Skeletal muscle satellite cell (primary cell): ENCODE measurements at regions not wholly inside any gene's neighbourhood (a gene's known extent, or its start where the extent isn't known, plus 50 kb on each side); places are given as distances from the start of the nearest gene placed in this dataset.

Experiments
- H3K27me3 ChIP-seq: 2 replicates; pipeline ENCODE4 v1.7.0; 2013; ENCODE audit warnings: low read length; ENCODE audit not compliant: control insufficient read depth, insufficient read depth
- H3K36me3 ChIP-seq: 2 replicates; pipeline ENCODE4 v1.7.0; 2013; ENCODE audit warnings: mild to moderate bottlenecking, control low read depth, low read length; ENCODE audit not compliant: insufficient read depth
- H3K4me1 ChIP-seq: 2 replicates; pipeline ENCODE4 v1.7.0; 2013; ENCODE audit warnings: low read length; ENCODE audit not compliant: control insufficient read depth, insufficient read depth
- H3K4me2 ChIP-seq: 2 replicates; pipeline ENCODE4 v1.7.0; 2013; ENCODE audit warnings: mild to moderate bottlenecking, low read length
- H3K4me3 ChIP-seq: 2 replicates; pipeline ENCODE4 v1.7.0; 2013; ENCODE audit warnings: low read length
- H3K9ac ChIP-seq: 2 replicates; pipeline ENCODE4 v1.7.0; 2013; ENCODE audit warnings: mild to moderate bottlenecking, low read depth, low read length, moderate library complexity
- H3K9me3 ChIP-seq: replicated peaks from 2 replicates; pipeline ENCODE4 v1.7.0; 2013; ENCODE audit warnings: mild to moderate bottlenecking, control low read depth, low read length

DNA sequence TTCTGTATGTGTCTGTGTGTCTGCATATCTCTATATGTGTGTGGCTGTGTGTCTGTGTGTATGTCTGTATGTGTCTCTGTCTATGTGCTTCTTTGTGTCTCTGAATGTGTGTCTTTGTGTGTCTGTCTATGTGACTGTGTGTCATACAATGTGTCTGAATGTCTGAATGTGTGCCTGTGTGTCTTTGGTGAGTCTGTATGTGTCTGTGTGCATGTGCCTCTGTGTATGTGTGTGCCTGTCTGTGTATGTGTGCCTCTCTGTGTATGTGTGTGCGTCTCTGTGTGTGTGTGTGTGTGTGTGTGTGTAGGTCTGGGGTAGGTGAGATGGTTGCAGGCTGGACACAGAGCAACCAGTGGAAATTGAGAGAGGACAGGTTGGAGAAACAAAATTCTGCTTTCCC, 435.3 kb downstream of the ARHGEF28 start:
- Histone ChIP-seq H3K4me2 (no peak overlapping the region), H3K36me3 (no peaks in the 10 kb centered on the region), H3K4me3 (no peak overlapping the region), H3K4me1 (peaks cover 36% of the 10 kb centered on the region), H3K9me3 (no peaks in the 10 kb centered on the region), H3K9ac (no peak overlapping the region), H3K27me3 (no peaks in the 10 kb centered on the region)

DNA sequence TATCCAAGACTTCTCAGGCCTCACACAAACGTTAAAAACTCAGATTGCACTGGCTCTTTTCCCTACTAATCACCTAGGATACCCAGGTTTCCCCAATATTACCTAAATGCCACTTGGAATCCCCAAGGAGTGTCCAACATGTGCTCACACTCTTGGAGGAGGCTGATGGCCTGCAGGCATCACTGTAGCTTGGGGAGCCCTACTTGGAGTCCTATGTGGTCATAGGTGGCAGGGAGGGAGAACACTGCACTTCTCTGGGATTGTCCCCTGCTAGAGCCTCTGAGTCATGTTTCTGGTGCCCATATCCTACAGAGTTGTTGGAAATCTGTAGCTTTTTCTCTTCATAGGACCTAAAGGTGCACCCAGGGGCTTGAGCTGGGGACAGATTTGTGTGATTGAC, 433.7 kb downstream of the ARHGEF28 start:
- H3K4me1 ChIP-seq: peaks cover 31% of the 10 kb centered on the region
- no peaks in the 10 kb centered on the region for H3K36me3 ChIP-seq
- H3K4me2 ChIP-seq: no peak overlapping the region
- H3K4me3 ChIP-seq: no peak overlapping the region
- H3K27me3 ChIP-seq: no peaks in the 10 kb centered on the region
- no peaks in the 10 kb centered on the region for H3K9me3 ChIP-seq
- no peak overlapping the region for H3K9ac ChIP-seq

DNA sequence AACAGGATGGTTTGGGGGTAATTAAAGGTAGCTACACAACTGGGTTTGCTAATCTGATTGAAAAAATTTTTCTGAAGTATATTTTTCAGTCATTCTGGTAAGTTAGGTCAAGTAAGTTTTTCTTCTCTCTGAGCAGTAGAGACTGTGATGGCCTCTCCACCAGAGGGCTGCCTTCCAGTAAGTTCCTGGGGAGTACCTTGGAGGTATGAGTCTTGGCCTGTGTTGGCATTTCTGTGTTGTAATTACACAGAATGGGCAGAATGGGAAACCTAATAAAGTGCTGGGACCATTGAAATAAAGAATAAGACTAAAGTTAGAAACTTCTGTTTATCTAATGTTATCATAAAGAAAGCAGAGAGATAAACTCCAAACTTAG, 430.8 kb downstream of the ARHGEF28 start:
- H3K9me3 ChIP-seq: no peaks in the 10 kb centered on the region
- H3K4me1 ChIP-seq: peaks cover 3% of the 10 kb centered on the region
- no peak overlapping the region for H3K4me3 ChIP-seq
- H3K36me3 ChIP-seq: no peaks in the 10 kb centered on the region
- no peak overlapping the region for H3K9ac ChIP-seq
- no peak overlapping the region for H3K4me2 ChIP-seq
- no peaks in the 10 kb centered on the region for H3K27me3 ChIP-seq

- Histone ChIP-seq H3K27me3 (no peaks in the 10 kb centered on the region), H3K9me3 (no peaks in the 10 kb centered on the region), H3K4me1 (no peaks in the 10 kb centered on the region), H3K9ac (no peak overlapping the region), H3K4me3 (no peak overlapping the region), H3K36me3 (no peaks in the 10 kb centered on the region), H3K4me2 (no peak overlapping the region)
Observed at GRCh38 chr5:74056107-74056788, 430.3 kb downstream of the ARHGEF28 start.

DNA sequence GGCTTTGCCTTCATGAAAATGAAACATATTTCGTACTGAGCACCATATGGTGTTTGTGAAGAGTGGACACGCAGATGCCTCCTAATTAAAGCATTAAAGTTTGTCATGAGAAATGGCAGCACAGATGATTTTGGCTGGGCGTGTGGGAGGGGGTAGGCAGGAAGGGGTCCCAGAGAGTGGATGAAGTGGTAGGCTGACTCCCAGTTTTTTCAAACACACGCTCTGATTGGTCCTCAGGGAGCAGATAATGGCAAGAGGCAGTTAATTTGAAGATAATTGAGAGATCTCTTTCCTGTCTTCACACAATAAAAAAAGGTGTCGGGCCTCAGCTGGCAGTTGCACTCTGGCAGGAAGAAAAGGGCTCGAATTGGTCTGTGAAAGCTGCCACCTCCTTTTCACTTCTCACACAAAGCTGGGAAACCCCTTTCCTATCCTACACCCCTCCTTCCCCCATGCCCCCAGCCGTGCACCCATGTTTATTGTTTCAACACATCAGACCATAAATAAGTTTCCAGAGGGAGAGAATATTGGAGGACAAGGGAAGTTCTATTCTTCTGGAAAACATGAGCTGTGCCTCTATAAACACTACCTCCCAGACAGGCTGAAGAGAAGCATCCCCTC, 429.6 kb downstream of the ARHGEF28 start:
- Histone ChIP-seq H3K4me3 (no peak overlapping the region), H3K4me2 (no peak overlapping the region), H3K4me1 (no peaks in the 10 kb centered on the region)

GRCh38 chr5:74054641-74055421, 428.8 kb downstream of the ARHGEF28 start:
- Histone ChIP-seq H3K9me3 (no peaks in the 10 kb centered on the region), H3K36me3 (no peaks in the 10 kb centered on the region), H3K27me3 (no peaks in the 10 kb centered on the region), H3K4me3 (no peak overlapping the region), H3K4me1 (no peaks in the 10 kb centered on the region), H3K9ac (no peak overlapping the region), H3K4me2 (no peak overlapping the region)

More for the DNA sequence above, 429.6 kb downstream of the ARHGEF28 start:
- Histone ChIP-seq H3K9ac (no peak overlapping the region), H3K9me3 (no peaks in the 10 kb centered on the region), H3K36me3 (no peaks in the 10 kb centered on the region), H3K27me3 (no peaks in the 10 kb centered on the region)

DNA sequence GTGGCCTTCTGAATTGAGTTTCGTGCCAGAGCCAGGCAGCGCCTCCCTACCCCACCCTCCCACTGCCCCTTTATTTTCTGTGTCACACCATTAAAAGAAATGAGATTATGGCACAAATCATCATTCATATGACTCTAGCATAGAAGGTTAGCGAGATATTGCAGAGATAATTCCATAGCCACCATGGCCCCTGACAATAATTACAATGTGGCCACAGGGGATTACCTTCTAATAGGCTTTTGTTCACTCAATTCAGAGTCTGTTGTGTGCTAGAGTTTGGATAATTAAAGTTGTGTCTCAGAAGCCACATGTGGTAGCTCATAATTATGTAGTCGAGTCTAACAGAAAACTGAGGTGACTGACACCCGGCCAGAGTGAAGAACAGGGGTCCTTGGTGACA, 428.1 kb downstream of the ARHGEF28 start:
- Histone ChIP-seq H3K36me3 (no peaks in the 10 kb centered on the region), H3K9me3 (no peaks in the 10 kb centered on the region), H3K4me2 (no peak overlapping the region), H3K4me1 (no peaks in the 10 kb centered on the region), H3K4me3 (no peak overlapping the region), H3K9ac (no peak overlapping the region), H3K27me3 (no peaks in the 10 kb centered on the region)

DNA sequence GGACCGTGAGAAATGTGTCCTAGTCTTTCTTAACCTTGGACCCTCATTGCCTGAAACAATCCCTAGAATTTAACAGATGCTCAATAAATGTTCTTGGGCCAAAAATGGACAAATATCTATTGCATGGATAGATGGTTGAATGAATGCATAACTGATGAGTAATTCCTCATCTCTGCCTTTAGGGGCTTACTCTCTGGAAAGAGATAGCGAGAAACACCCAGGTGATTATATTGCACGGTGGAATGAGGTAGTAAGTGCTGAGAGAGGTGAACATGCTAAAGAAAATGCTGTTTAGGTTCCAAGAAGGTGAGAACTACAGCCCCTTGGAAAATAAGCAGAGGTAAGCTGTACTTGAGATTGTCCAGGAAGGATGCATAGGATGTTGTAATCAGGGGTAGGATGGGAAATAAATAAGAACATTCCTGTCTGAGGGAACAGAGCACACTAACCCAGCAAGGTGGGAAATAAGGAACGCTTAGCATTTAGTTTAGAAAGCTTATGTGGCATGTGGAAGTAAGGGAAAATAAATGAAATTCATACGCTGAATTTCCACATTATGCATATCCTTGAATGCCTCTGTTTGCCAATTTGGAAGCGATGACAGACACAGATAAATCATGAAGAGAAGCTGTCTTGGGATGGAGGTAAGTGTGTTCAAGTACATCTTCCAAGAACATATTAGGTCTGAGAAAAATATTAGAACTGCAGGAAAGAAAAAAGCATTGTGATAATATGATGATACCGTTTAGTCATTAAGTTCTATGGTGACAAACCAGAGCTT, 426.6 kb downstream of the ARHGEF28 start:
- no peak overlapping the region for H3K9ac ChIP-seq
- H3K4me2 ChIP-seq: no peak overlapping the region
- H3K4me1 ChIP-seq: no peaks in the 10 kb centered on the region
- no peaks in the 10 kb centered on the region for H3K36me3 ChIP-seq
- no peaks in the 10 kb centered on the region for H3K9me3 ChIP-seq
- no peaks in the 10 kb centered on the region for H3K27me3 ChIP-seq
- no peak overlapping the region for H3K4me3 ChIP-seq

GRCh38 chr5:74051076-74051475, 425.1 kb downstream of the ARHGEF28 start:
- no peak overlapping the region for H3K9ac ChIP-seq
- H3K4me1 ChIP-seq: no peaks in the 10 kb centered on the region
- H3K36me3 ChIP-seq: no peaks in the 10 kb centered on the region

DNA sequence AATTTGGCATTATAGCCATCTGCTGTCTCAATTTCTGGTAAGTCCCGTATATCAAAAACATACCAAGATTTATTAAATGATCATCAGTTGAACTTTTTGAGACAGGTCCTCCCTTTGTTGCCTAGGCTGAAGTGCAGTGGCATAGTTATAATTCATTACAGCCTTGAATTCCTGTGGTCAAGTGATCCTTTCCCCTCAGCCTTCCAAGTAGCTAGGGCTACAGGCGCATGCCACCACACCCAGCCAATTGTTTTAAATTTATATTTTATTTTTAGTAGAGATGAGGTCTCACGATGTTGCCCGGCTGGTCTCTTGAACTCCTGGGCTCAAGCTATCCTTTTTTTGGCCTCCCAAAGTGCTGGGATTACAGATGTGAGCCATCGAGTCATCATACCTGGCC, 418.9 kb downstream of the ARHGEF28 start:
- no peaks in the 10 kb centered on the region for H3K9me3 ChIP-seq
- H3K36me3 ChIP-seq: no peaks in the 10 kb centered on the region
- no peak overlapping the region for H3K4me2 ChIP-seq
- H3K9ac ChIP-seq: no peak overlapping the region
- H3K4me3 ChIP-seq: no peak overlapping the region
- no peaks in the 10 kb centered on the region for H3K27me3 ChIP-seq
- peaks cover 32% of the 10 kb centered on the region for H3K4me1 ChIP-seq

More at GRCh38 chr5:74051076-74051475, 425.1 kb downstream of the ARHGEF28 start:
- H3K27me3 ChIP-seq: no peaks in the 10 kb centered on the region
- H3K4me3 ChIP-seq: no peak overlapping the region
- H3K4me2 ChIP-seq: no peak overlapping the region
- H3K9me3 ChIP-seq: no peaks in the 10 kb centered on the region

- H3K9me3 ChIP-seq: no peaks in the 10 kb centered on the region
- peaks cover 41% of the 10 kb centered on the region for H3K4me1 ChIP-seq
- no peaks in the 10 kb centered on the region for H3K36me3 ChIP-seq
- no peaks in the 10 kb centered on the region for H3K27me3 ChIP-seq
- peak overlapping the region; percentile 34 for H3K9ac ChIP-seq
- H3K4me3 ChIP-seq: no peak overlapping the region
- H3K4me2 ChIP-seq: peak overlapping the region; percentile 7
Observed at GRCh38 chr5:74042959-74043358, 417.0 kb downstream of the ARHGEF28 start.
